ENCODE measurements at regions not wholly inside any gene's neighbourhood (a gene's known extent, or its start where the extent isn't known, plus 50 kb on each side); places are given as distances from the start of the nearest gene placed in this dataset.

- H3K36me3 ChIP-seq (replicated peaks; ENCODE audit: insufficient read depth, low read depth): no peaks in the 10 kb centered on the region
- H3K9me2 ChIP-seq (replicated peaks; ENCODE audit: insufficient read depth): no peaks in the 10 kb centered on the region
- H3K4me2 ChIP-seq: no peak overlapping the region
- H3K9me3 ChIP-seq (ENCODE audit: low read depth): no peaks in the 10 kb centered on the region
- no peaks in the 10 kb centered on the region for H3K79me2 ChIP-seq
- H2AFZ ChIP-seq: no peak overlapping the region
- 82% methylated on average over 3 of the region's 3 CpGs for WGBS (ENCODE audit: low lambda C conversion rate, missing lambda C conversion rate)
- no peaks in the 10 kb centered on the region for H4K20me1 ChIP-seq (ENCODE audit: insufficient read depth, poor library complexity, severe bottlenecking)
- H3K27ac ChIP-seq: no peak overlapping the region
- no peaks in the 10 kb centered on the region for H3K27me3 ChIP-seq
- peaks cover 3% of the 10 kb centered on the region for H3K4me1 ChIP-seq (ENCODE audit: insufficient read depth)
- DNase-seq (ENCODE audit: low spot score): no peak
- TF ChIP-seq CTCF (IDR thresholded peaks at IDR 0.05; ENCODE audit: poor library complexity): no peak
- no peak for TF ChIP-seq EZH2 (IDR thresholded peaks at IDR 0.05; ENCODE audit: borderline replicate concordance)
- no peak for TF ChIP-seq EZH2phosphoT487 (IDR thresholded peaks at IDR 0.05; ENCODE audit: low read depth, severe bottlenecking, unreplicated experiment)
- H3K4me3 ChIP-seq: no peak overlapping the region
Observed at GRCh38 chr13:108033800-108034707, 181.3 kb downstream of the LIG4 start.

GRCh38 chr13:108031865-108032264 is 183.5 kb downstream of the LIG4 start:
- no peak overlapping the region for H3K4me2 ChIP-seq
- no peak for DNase-seq (ENCODE audit: low spot score)
- no peaks in the 10 kb centered on the region for H3K9me3 ChIP-seq (ENCODE audit: low read depth)
- H4K20me1 ChIP-seq (ENCODE audit: insufficient read depth, poor library complexity, severe bottlenecking): no peaks in the 10 kb centered on the region
- no peak overlapping the region for H3K4me3 ChIP-seq
- H3K27ac ChIP-seq: no peak overlapping the region
- H3K27me3 ChIP-seq: no peaks in the 10 kb centered on the region
- TF ChIP-seq CTCF (IDR thresholded peaks at IDR 0.05; ENCODE audit: poor library complexity) (no peak), EZH2 (IDR thresholded peaks at IDR 0.05; ENCODE audit: borderline replicate concordance) (no peak), EZH2phosphoT487 (IDR thresholded peaks at IDR 0.05; ENCODE audit: low read depth, severe bottlenecking, unreplicated experiment) (no peak)
- H3K36me3 ChIP-seq (replicated peaks; ENCODE audit: insufficient read depth, low read depth): no peaks in the 10 kb centered on the region
- no peak overlapping the region for H2AFZ ChIP-seq
- 82% methylated on average over 5 of the region's 5 CpGs for WGBS (ENCODE audit: low lambda C conversion rate, missing lambda C conversion rate)
- no peaks in the 10 kb centered on the region for H3K9me2 ChIP-seq (replicated peaks; ENCODE audit: insufficient read depth)
- no peaks in the 10 kb centered on the region for H3K4me1 ChIP-seq (ENCODE audit: insufficient read depth)
- H3K79me2 ChIP-seq: no peaks in the 10 kb centered on the region

- no peaks in the 10 kb centered on the region for H3K79me2 ChIP-seq
- H2AFZ ChIP-seq: no peak overlapping the region
- H3K27ac ChIP-seq: no peak overlapping the region
- TF ChIP-seq EZH2 (IDR thresholded peaks at IDR 0.05; ENCODE audit: borderline replicate concordance) (no peak), EZH2phosphoT487 (IDR thresholded peaks at IDR 0.05; ENCODE audit: low read depth, severe bottlenecking, unreplicated experiment) (no peak), CTCF (IDR thresholded peaks at IDR 0.05; ENCODE audit: poor library complexity) (no peak)
- 48% methylated on average over 1 of the region's 1 CpG for WGBS (ENCODE audit: low lambda C conversion rate, missing lambda C conversion rate)
- H3K27me3 ChIP-seq: no peaks in the 10 kb centered on the region
- H3K4me1 ChIP-seq (ENCODE audit: insufficient read depth): no peaks in the 10 kb centered on the region
- H3K4me3 ChIP-seq: no peak overlapping the region
- no peaks in the 10 kb centered on the region for H3K9me2 ChIP-seq (replicated peaks; ENCODE audit: insufficient read depth)
- no peaks in the 10 kb centered on the region for H4K20me1 ChIP-seq (ENCODE audit: insufficient read depth, poor library complexity, severe bottlenecking)
- DNase-seq (ENCODE audit: low spot score): no peak
- no peaks in the 10 kb centered on the region for H3K9me3 ChIP-seq (ENCODE audit: low read depth)
- H3K4me2 ChIP-seq: no peak overlapping the region
- no peaks in the 10 kb centered on the region for H3K36me3 ChIP-seq (replicated peaks; ENCODE audit: insufficient read depth, low read depth)
Observed at GRCh38 chr13:108030769-108031168, 184.6 kb downstream of the LIG4 start.

Measured in hepatocyte (in vitro differentiated cells).